ENCODE measurements at regions not wholly inside any gene's neighbourhood (a gene's known extent, or its start where the extent isn't known, plus 50 kb on each side); places are given as distances from the start of the nearest gene placed in this dataset.
A peak's percentile ranks its signal among the peaks of the same experiment; 100 is the strongest.

DNA sequence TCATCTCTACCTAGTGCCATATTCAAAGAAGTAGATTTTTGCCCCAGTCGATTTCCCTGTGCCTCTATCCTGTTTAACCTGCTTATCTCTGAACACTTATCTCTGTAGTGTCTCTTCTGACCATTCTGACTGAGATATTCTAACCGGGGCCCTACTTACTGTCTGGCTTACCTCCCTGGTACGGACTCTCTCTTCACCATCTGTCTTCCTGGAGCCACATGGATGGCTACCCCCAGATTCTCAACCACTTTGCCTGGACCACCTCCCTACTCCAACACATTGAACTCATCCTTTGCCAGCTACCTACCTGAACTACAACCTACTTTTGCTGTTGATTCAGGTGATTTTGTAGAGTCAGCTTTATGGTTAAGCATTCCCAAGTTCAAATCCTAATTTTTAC lies 397.4 kb upstream of the SLC24A2 start:
- H3K36me3 Mint-ChIP-seq (ENCODE audit: insufficient read depth in 2 of 2) = peaks cover 2 to 3% of the 10 kb centered on the region in 2 donors
- ATAC-seq (replicated peaks in 1 of 2) (no peak), DNase-seq (no peak)
- peaks cover 4 to 10% of the 10 kb centered on the region in 2 donors for H3K9me3 Mint-ChIP-seq
- no peaks in the 10 kb centered on the region for H3K4me1 Mint-ChIP-seq (ENCODE audit: low read depth)
- no peak overlapping the region for H3K27ac Mint-ChIP-seq
- H3K27me3 Mint-ChIP-seq (ENCODE audit: low read depth) = no peaks in the 10 kb centered on the region
- H3K4me3 Mint-ChIP-seq = no peak overlapping the region

DNA sequence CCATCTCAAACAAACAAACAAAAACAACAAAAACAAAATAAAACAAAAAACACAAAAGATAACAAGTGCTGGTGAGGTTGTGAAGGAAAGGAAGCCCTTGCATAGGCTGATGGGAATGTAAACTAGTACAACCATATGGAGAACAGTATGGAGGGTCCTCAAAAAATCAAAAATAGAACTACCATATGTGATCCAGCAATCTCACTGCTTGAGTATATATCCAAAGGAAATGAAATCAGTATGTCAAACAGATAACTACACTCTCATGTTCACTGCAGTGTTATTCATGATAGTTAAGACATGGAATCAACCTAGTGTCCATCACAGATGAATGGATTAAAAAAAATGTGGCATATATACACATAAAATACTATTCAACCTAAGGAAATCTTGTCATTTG lies 395.7 kb upstream of the SLC24A2 start:
- no peaks in the 10 kb centered on the region for H3K27me3 Mint-ChIP-seq (ENCODE audit: low read depth)
- DNase-seq (no peak), ATAC-seq (replicated peaks in 1 of 2) (no peak)
- H3K4me3 Mint-ChIP-seq = no peak overlapping the region
- peaks cover 2 to 3% of the 10 kb centered on the region in 2 donors for H3K36me3 Mint-ChIP-seq (ENCODE audit: insufficient read depth in 2 of 2)
- peaks cover 4 to 10% of the 10 kb centered on the region in 2 donors for H3K9me3 Mint-ChIP-seq
- H3K27ac Mint-ChIP-seq = no peak overlapping the region
- no peaks in the 10 kb centered on the region for H3K4me1 Mint-ChIP-seq (ENCODE audit: low read depth)

DNA sequence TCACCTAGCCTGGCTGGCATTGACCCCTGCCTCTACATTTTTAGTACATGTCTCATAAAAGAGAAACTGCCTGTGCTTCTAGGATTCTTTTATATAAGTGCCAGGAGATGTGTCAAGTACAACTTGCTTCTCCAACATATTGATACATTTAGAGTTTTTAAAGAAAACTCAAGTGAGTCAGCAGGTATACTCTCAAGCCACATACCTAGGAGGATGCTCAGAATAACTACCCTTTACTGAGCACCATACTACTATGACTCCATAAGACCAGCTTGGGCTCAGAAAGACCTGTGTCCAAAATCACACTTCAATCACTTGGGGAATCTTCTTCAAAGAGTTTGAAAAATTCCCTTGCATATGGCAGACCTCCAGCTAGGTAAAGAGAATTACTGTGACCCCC lies 389.8 kb upstream of the SLC24A2 start:
- Mint-ChIP-seq H3K4me3 (no peak overlapping the region), H3K36me3 (ENCODE audit: insufficient read depth in 2 of 2) (peaks cover 2 to 3% of the 10 kb centered on the region in 2 donors), H3K4me1 (ENCODE audit: low read depth) (peaks cover 9% of the 10 kb centered on the region), H3K27me3 (ENCODE audit: low read depth) (no peaks in the 10 kb centered on the region), H3K9me3 (peaks cover 3 to 8% of the 10 kb centered on the region in 2 donors), H3K27ac (no peak overlapping the region)
- DNase-seq (no peak), ATAC-seq (replicated peaks in 1 of 2) (no peak)

DNA sequence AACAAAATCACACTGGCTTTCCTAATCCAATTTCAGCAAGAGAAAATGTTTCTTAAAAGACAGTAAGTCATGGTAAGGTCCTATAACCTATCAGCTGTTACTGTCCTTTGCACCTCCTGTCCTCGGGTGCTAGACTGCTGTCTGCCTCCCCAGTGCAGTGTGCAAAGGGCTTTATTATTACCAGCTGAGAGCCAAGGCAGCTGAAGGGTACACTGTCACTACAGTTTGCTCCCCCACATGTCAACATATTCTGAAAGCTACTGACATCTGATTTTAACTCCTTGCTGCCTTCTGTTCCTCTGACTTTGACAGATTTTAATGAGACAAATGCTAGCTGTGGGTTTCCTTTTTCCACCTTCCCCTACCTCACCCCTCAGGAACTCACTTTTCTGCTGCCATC lies 389.4 kb upstream of the SLC24A2 start:
- H3K4me1 Mint-ChIP-seq (ENCODE audit: low read depth) = peaks cover 9% of the 10 kb centered on the region
- no peak overlapping the region for H3K27ac Mint-ChIP-seq
- no peak overlapping the region for H3K4me3 Mint-ChIP-seq
- peaks cover 4 to 5% of the 10 kb centered on the region in 2 donors for H3K9me3 Mint-ChIP-seq
- no peak for ATAC-seq (replicated peaks in 1 of 2)
- DNase-seq = no peak
- H3K36me3 Mint-ChIP-seq (ENCODE audit: insufficient read depth in 2 of 2) = peaks cover 2 to 3% of the 10 kb centered on the region in 2 donors
- H3K27me3 Mint-ChIP-seq (ENCODE audit: low read depth) = no peaks in the 10 kb centered on the region

DNA sequence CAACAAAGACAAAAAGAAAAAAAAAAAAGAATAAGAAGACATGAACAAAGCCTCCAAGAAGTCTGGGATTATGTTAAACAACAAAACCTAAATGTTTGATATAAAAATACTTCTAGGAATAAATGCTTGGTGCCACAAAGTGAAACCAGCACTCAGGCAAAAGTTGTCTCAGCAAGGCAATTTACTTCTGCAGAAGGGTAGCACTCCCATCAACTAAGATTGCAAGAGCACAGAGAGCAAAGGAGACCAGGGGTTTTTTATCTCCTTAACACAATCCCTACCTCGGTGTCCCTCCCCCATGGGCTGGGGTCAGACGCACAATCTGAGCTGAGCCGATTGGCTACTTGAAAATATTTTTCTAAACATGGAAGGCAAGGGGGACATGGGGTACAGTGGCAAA lies 381.3 kb upstream of the SLC24A2 start:
- DNase-seq (no peak), ATAC-seq (replicated peaks in 1 of 2) (no peak)
- no peak overlapping the region for H3K27ac Mint-ChIP-seq
- H3K4me1 Mint-ChIP-seq (ENCODE audit: low read depth) = no peaks in the 10 kb centered on the region
- H3K4me3 Mint-ChIP-seq = no peak overlapping the region
- H3K36me3 Mint-ChIP-seq (ENCODE audit: insufficient read depth in 2 of 2) = peaks cover 19 to 38% of the 10 kb centered on the region in 2 donors
- peaks cover 20 to 25% of the 10 kb centered on the region in 2 donors for H3K9me3 Mint-ChIP-seq
- no peaks in the 10 kb centered on the region for H3K27me3 Mint-ChIP-seq (ENCODE audit: low read depth)

DNA sequence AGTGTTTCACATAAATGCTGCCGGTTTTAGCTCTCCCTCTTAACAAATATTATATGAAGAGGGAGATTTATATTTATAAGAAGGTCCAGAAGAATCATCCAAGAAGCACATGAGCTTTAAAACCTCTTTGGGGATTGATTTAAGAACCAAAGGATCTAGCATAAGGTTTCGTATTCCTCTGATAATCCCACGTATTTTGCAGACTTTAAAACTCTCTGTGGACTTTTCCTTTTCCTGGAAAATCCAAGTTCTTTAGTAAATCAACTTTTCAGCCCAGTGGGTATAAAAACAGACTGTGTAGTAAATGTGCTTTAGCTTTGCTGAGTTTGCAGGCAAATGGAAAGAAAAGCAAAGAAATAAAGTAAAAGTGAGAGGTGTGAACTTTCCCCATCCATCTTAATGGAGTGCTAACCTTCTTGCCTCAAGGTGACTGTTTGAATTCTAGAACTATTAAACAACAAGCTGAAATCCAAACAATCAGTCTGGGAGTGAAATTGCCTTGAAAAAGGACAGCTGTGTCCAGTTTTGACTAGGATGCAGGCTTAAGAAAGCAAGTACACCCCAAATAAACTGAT lies 363.4 kb upstream of the SLC24A2 start:
- DNase-seq = no peak
- Mint-ChIP-seq H3K4me1 (ENCODE audit: low read depth) (no peaks in the 10 kb centered on the region), H3K9me3 (no peaks in the 10 kb centered on the region), H3K4me3 (no peak overlapping the region), H3K27ac (no peak overlapping the region), H3K27me3 (ENCODE audit: low read depth) (peaks cover 5% of the 10 kb centered on the region), H3K36me3 (ENCODE audit: insufficient read depth in 2 of 2) (no peaks in the 10 kb centered on the region)
- ATAC-seq (replicated peaks in 1 of 2) = no peak

DNA sequence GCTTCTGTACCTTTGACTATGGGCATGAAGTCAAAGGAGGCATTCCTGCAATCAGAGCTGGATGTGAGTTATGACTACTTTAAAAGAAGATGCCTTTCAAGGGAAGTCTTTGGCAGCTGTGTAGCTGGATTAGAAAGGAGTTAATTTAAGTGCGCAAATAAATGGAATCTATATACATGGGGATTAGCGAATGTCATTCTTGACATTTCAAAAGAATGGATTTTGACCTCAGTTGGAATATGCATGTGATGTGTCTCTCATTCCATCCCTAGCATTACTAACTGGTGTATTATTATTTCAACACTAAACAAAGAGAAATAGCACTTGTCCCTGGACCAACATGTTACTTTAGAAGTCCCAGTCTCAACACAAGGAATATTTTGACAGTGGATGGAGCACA lies 359.6 kb upstream of the SLC24A2 start:
- Mint-ChIP-seq H3K9me3 (no peaks in the 10 kb centered on the region), H3K36me3 (ENCODE audit: insufficient read depth in 2 of 2) (no peaks in the 10 kb centered on the region), H3K27ac (no peak overlapping the region), H3K4me3 (no peak overlapping the region), H3K4me1 (ENCODE audit: low read depth) (peaks cover 11% of the 10 kb centered on the region), H3K27me3 (ENCODE audit: low read depth) (peaks cover 17% of the 10 kb centered on the region)
- DNase-seq = no peak
- no peak for ATAC-seq (replicated peaks in 1 of 2)

DNA sequence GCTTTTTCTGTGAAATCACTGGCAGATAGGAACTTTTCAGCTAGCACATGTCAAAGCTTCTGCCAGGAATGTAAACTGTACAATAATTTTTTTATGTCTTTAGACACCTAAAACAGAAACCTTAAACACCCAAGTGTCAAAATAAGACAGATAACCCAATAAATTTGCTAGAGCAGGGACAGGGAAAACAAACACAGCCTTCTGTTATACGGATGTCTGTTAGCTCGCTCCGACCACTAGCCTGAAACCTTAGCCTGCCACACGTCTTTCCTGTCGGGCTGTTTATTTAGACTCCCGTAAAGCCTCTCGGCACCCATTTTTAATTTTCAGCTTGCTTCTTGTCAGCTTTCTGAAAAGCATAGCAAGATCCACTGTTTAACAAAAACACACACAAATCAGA lies 355.4 kb upstream of the SLC24A2 start:
- peaks cover 11% of the 10 kb centered on the region for H3K4me1 Mint-ChIP-seq (ENCODE audit: low read depth)
- ATAC-seq (replicated peaks in 1 of 2) (no peak), DNase-seq (peak in 1 of 2 donors; percentile 1)
- peaks cover 17% of the 10 kb centered on the region for H3K27me3 Mint-ChIP-seq (ENCODE audit: low read depth)
- no peak overlapping the region for H3K27ac Mint-ChIP-seq
- peaks cover 0 to 2% of the 10 kb centered on the region in 2 donors for H3K36me3 Mint-ChIP-seq (ENCODE audit: insufficient read depth in 2 of 2)
- no peaks in the 10 kb centered on the region for H3K9me3 Mint-ChIP-seq
- peak overlapping the region; percentile 21 to 69 for H3K4me3 Mint-ChIP-seq

DNA sequence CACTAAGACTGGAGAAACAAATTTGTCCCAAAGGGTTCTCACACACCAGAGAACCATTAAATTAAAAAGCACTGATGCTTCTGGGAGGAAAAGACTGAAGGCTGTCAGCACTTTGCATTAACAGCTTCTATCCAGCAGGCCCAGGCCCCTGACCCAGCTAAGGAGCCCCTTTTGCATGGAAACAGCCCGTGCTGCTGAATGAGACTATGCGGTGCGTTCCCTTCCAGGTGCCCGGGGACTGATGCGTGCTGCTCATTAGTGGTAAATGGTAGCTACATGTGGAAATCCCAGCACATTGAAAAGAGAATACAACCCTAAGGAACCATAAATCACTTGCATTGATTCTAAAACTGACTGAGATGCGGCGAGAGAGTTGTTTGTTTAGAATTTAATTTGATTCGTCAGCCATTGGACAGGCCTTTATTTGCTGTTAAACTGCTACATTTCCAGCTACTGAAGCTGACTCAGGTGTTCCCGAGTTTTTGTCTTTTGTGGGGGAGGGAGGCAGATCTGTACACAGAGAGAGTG lies 351.0 kb upstream of the SLC24A2 start:
- no peak for DNase-seq
- peaks cover 0 to 2% of the 10 kb centered on the region in 2 donors for H3K36me3 Mint-ChIP-seq (ENCODE audit: insufficient read depth in 2 of 2)
- ATAC-seq (replicated peaks in 1 of 2) = no peak
- H3K4me3 Mint-ChIP-seq = no peak overlapping the region
- no peaks in the 10 kb centered on the region for H3K9me3 Mint-ChIP-seq
- H3K27me3 Mint-ChIP-seq (ENCODE audit: low read depth) = peaks cover 10% of the 10 kb centered on the region
- H3K4me1 Mint-ChIP-seq (ENCODE audit: low read depth) = peaks cover 11% of the 10 kb centered on the region
- H3K27ac Mint-ChIP-seq = no peak overlapping the region

DNA sequence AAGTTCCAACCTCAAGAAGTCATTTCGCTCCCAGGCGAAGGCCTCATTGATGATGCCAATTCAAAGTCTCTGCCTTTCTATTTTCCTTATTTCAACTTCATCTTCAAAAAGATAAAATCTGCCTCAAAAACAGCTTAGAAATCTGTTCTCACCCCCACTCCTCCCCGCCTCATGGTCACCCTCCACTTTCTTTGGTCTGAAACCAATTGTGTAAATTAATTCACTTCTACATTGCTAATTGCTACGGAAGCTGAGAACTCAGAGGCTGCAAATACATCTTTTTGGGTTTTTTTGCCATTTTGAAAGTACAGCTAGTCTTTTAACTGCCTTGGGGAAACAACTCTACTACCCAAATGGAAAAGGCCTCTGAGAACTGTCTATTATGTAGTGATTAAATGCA lies 350.0 kb upstream of the SLC24A2 start:
- Mint-ChIP-seq H3K27me3 (ENCODE audit: low read depth) (peaks cover 2% of the 10 kb centered on the region), H3K36me3 (ENCODE audit: insufficient read depth in 2 of 2) (peaks cover 0 to 2% of the 10 kb centered on the region in 2 donors), H3K27ac (no peak overlapping the region), H3K4me3 (no peak overlapping the region), H3K9me3 (no peaks in the 10 kb centered on the region), H3K4me1 (ENCODE audit: low read depth) (peaks cover 3% of the 10 kb centered on the region)
- DNase-seq = no peak
- no peak for ATAC-seq (replicated peaks in 1 of 2)

DNA sequence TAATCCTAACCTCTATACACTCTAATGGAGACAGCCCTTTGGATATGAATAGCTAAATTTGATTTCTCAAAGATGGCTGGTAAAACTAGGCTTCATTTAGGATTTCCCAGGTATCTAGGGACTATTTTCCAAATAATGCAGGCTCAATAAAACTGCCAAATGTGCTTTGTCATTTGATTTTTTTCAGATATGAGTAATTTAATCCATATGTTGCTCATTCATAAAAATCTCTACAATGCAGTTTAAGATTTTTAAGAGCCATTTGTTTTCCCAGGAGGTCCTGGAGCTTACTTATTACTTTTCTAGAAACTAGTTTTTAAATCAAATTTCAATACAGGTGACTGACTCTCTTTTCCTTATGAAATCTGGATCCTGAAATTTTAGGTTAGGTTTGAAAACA lies 349.3 kb upstream of the SLC24A2 start:
- no peaks in the 10 kb centered on the region for H3K27me3 Mint-ChIP-seq (ENCODE audit: low read depth)
- H3K9me3 Mint-ChIP-seq = no peaks in the 10 kb centered on the region
- H3K27ac Mint-ChIP-seq = no peak overlapping the region
- H3K4me3 Mint-ChIP-seq = no peak overlapping the region
- DNase-seq (no peak), ATAC-seq (replicated peaks in 1 of 2) (no peak)
- no peaks in the 10 kb centered on the region for H3K4me1 Mint-ChIP-seq (ENCODE audit: low read depth)
- peaks cover 0 to 2% of the 10 kb centered on the region in 2 donors for H3K36me3 Mint-ChIP-seq (ENCODE audit: insufficient read depth in 2 of 2)

DNA sequence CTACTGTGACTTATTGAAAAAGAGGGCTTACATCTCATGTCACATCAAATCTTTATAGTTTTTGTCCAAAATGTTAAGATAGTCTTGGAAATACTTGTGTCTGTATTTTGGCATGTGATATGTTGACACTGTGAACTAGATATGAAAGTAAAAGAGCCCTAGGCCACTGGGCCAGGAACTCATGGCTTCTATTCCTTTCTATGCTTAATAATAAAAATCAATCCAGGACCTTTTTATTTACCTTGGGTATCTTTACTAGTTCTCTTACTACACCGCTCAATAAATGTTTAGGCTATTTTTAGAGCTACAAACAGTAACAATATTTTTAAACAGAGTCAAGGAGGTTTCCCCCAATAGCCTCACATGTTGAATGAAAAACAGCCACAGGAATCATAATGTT lies 348.6 kb upstream of the SLC24A2 start:
- Mint-ChIP-seq H3K4me3 (no peak overlapping the region), H3K27ac (no peak overlapping the region)

DNA sequence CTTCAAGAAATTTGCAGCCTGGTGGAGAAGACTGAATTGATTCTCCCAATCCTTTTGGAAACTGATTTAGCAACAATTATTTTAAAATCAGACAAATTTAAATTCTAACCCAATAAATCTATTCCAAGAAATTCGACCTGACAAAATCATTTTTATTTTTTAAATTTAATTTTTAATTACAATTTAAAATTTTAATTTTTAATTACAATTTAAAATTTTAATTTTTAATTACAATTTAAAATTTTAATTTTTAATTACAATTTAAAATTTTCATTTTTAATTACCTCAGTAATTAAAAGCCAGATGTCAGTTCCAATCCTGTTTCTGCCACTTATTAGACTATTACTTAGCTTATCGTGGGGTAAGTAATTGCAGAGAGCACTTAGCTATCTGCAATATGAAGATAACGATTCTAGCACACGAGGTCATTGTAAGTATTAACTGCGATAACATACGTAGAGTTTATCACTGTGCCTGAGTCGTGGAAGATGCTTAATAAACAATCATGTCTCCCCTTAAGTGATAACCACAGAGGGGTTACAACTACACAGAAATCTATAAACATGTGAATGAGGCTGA lies 346.4 kb upstream of the SLC24A2 start:
- ATAC-seq (replicated peaks in 1 of 2) (no peak), DNase-seq (no peak)
- no peak overlapping the region for H3K27ac Mint-ChIP-seq
- H3K4me3 Mint-ChIP-seq = no peak overlapping the region
- no peaks in the 10 kb centered on the region for H3K27me3 Mint-ChIP-seq (ENCODE audit: low read depth)
- no peaks in the 10 kb centered on the region for H3K9me3 Mint-ChIP-seq
- H3K4me1 Mint-ChIP-seq (ENCODE audit: low read depth) = peaks cover 4% of the 10 kb centered on the region
- no peaks in the 10 kb centered on the region for H3K36me3 Mint-ChIP-seq (ENCODE audit: insufficient read depth in 2 of 2)

More for the DNA sequence above, 348.6 kb upstream of the SLC24A2 start:
- H3K4me1 Mint-ChIP-seq (ENCODE audit: low read depth) = no peaks in the 10 kb centered on the region
- no peak for DNase-seq
- H3K36me3 Mint-ChIP-seq (ENCODE audit: insufficient read depth in 2 of 2) = peaks cover 0 to 2% of the 10 kb centered on the region in 2 donors
- H3K27me3 Mint-ChIP-seq (ENCODE audit: low read depth) = no peaks in the 10 kb centered on the region
- no peak for ATAC-seq (replicated peaks in 1 of 2)
- H3K9me3 Mint-ChIP-seq = no peaks in the 10 kb centered on the region

DNA sequence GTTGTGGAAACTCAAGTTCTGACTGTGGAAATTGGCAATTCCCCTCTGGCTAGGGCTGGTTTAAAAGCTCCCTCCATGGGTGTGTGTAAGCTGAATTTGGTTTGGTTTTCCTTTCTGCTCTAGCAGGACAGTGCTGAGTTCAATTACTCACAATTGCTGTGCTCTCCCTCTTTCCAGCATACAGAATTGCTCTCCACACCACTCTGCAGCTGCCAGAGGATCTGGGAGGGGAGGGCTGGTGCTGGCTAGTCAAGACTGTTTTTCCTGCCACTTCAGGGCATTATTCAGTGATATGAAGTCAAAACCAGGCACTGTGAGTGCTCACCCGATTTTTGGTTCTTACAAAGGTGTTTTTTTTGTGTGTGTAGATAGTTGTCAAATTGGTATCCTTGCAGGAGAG lies 336.9 kb upstream of the SLC24A2 start:
- no peak for ATAC-seq (replicated peaks in 1 of 2)
- no peak overlapping the region for H3K27ac Mint-ChIP-seq
- H3K4me1 Mint-ChIP-seq (ENCODE audit: low read depth) = peaks cover 6% of the 10 kb centered on the region
- DNase-seq = no peak
- no peaks in the 10 kb centered on the region for H3K27me3 Mint-ChIP-seq (ENCODE audit: low read depth)
- no peaks in the 10 kb centered on the region for H3K36me3 Mint-ChIP-seq (ENCODE audit: insufficient read depth in 2 of 2)
- no peak overlapping the region for H3K4me3 Mint-ChIP-seq
- H3K9me3 Mint-ChIP-seq = no peaks in the 10 kb centered on the region

All from activated T-cell treated with anti-CD3 and anti-CD28 coated beads, Interleukin-2, amount 50 U/mL, for 72 hours (primary cell).